Fibroblast of peridontal ligament (primary cell): ENCODE measurements at regions not wholly inside any gene's neighbourhood (a gene's known extent, or its start where the extent isn't known, plus 50 kb on each side); places are given as distances from the start of the nearest gene placed in this dataset.
A peak's percentile ranks its signal among the peaks of the same experiment; 100 is the strongest.
"Not testable (repeated sequence)": the region's sequence is repeated elsewhere in the genome, so short reads cannot be mapped to it uniquely, and the experiment has no call there.

Experiments used
- DNase-seq: peaks from one replicate; pipeline ENCODE4 v3.0.0-alpha.2; 2010; ENCODE audit errors: extremely low read depth

GRCh38 chr15:99455789-99456160 lies 110.0 kb upstream of the MEF2A start:
- no peak for DNase-seq

- DNase-seq = no peak
These were observed 101.6 kb upstream of the MEF2A start for GRCh38 chr15:99464137-99464536.

GRCh38 chr15:99466701-99467337 lies 99.0 kb upstream of the MEF2A start:
- no peak for DNase-seq

- DNase-seq = no peak
These were observed 98.5 kb upstream of the MEF2A start for GRCh38 chr15:99467338-99467720.

GRCh38 chr15:99467853-99468464 lies 97.8 kb upstream of the MEF2A start:
- peak; percentile 19 for DNase-seq

- not testable (repeated sequence) for DNase-seq
These were observed 95.6 kb upstream of the MEF2A start for GRCh38 chr15:99470204-99470603.

- no peak for DNase-seq
These were observed 93.2 kb upstream of the MEF2A start for GRCh38 chr15:99472416-99473145.

GRCh38 chr15:99473981-99474906 lies 91.5 kb upstream of the MEF2A start:
- DNase-seq = no peak

- DNase-seq = no peak
These were observed 90.7 kb upstream of the MEF2A start for GRCh38 chr15:99474909-99475753.

GRCh38 chr15:99475754-99476412 lies 89.9 kb upstream of the MEF2A start:
- DNase-seq = no peak

- peak; percentile 99 for DNase-seq
These were observed 89.2 kb upstream of the MEF2A start for GRCh38 chr15:99476413-99477222.

GRCh38 chr15:99477791-99478471 lies 87.9 kb upstream of the MEF2A start:
- DNase-seq = no peak

- DNase-seq = no peak
These were observed 86.8 kb upstream of the MEF2A start for GRCh38 chr15:99478977-99479376.

- no peak for DNase-seq
These were observed 85.6 kb upstream of the MEF2A start for GRCh38 chr15:99480016-99480810.

GRCh38 chr15:99481113-99481950 lies 84.5 kb upstream of the MEF2A start:
- no peak for DNase-seq

- DNase-seq = no peak
These were observed 83.9 kb upstream of the MEF2A start for GRCh38 chr15:99481951-99482230.

- no peak for DNase-seq
These were observed 82.8 kb upstream of the MEF2A start for GRCh38 chr15:99482993-99483392.
